Activated T-cell treated with anti-CD3 and anti-CD28 coated beads, Interleukin-2, amount 50 U/mL, for 24 hours (primary cell): ENCODE measurements at regions not wholly inside any gene's neighbourhood (a gene's known extent, or its start where the extent isn't known, plus 50 kb on each side); places are given as distances from the start of the nearest gene placed in this dataset.
A peak's percentile ranks its signal among the peaks of the same experiment; 100 is the strongest.

Experiments used
- DNase-seq: peaks from one replicate; pipeline ENCODE4 v3.0.0-alpha.2; 2020
- H3K27ac Mint-ChIP-seq: 2 replicates; pipeline ENCODE4 v1.8.0; 2020; ENCODE audit warnings: mild to moderate bottlenecking, mixed read lengths
- H3K27me3 Mint-ChIP-seq: 2 replicates; pipeline ENCODE4 v1.8.0; 2020; ENCODE audit warnings: mixed read lengths
- H3K36me3 Mint-ChIP-seq: 2 replicates; pipeline ENCODE4 v1.8.0; 2020; ENCODE audit warnings: low read depth, mixed read lengths
- H3K4me1 Mint-ChIP-seq: 2 replicates; pipeline ENCODE4 v1.8.0; 2020; ENCODE audit warnings: low read depth, mixed read lengths
- H3K4me3 Mint-ChIP-seq: 2 replicates; pipeline ENCODE4 v1.8.0; 2020; ENCODE audit warnings: mild to moderate bottlenecking, moderate library complexity, mixed read lengths
- H3K9me3 Mint-ChIP-seq: 2 replicates; pipeline ENCODE4 v1.8.0; 2020; ENCODE audit warnings: mixed read lengths

- H3K27ac Mint-ChIP-seq, result no peak overlapping the region
Observed at GRCh38 chr12:124507188-124508109, 60.0 kb downstream of the NCOR2 start.

GRCh38 chr12:124506832-124507153 is 60.6 kb downstream of the NCOR2 start:
- Mint-ChIP-seq H3K36me3 (peaks cover 6% of the 10 kb centered on the region), H3K4me3 (no peak overlapping the region), H3K9me3 (no peaks in the 10 kb centered on the region), H3K27ac (no peak overlapping the region), H3K4me1 (peaks cover 46% of the 10 kb centered on the region), H3K27me3 (no peaks in the 10 kb centered on the region)
- no peak for DNase-seq

More at GRCh38 chr12:124507188-124508109, 60.0 kb downstream of the NCOR2 start:
- H3K27me3 Mint-ChIP-seq, result no peaks in the 10 kb centered on the region
- DNase-seq, result no peak
- H3K4me3 Mint-ChIP-seq, result no peak overlapping the region
- H3K36me3 Mint-ChIP-seq, result peaks cover 4% of the 10 kb centered on the region
- H3K4me1 Mint-ChIP-seq, result peaks cover 42% of the 10 kb centered on the region
- H3K9me3 Mint-ChIP-seq, result no peaks in the 10 kb centered on the region

- Mint-ChIP-seq H3K27me3 (no peaks in the 10 kb centered on the region), H3K36me3 (peaks cover 6% of the 10 kb centered on the region), H3K4me1 (peaks cover 50% of the 10 kb centered on the region), H3K9me3 (no peaks in the 10 kb centered on the region), H3K4me3 (no peak overlapping the region), H3K27ac (no peak overlapping the region)
- no peak for DNase-seq
Observed at GRCh38 chr12:124506145-124506831, 61.1 kb downstream of the NCOR2 start.

DNA sequence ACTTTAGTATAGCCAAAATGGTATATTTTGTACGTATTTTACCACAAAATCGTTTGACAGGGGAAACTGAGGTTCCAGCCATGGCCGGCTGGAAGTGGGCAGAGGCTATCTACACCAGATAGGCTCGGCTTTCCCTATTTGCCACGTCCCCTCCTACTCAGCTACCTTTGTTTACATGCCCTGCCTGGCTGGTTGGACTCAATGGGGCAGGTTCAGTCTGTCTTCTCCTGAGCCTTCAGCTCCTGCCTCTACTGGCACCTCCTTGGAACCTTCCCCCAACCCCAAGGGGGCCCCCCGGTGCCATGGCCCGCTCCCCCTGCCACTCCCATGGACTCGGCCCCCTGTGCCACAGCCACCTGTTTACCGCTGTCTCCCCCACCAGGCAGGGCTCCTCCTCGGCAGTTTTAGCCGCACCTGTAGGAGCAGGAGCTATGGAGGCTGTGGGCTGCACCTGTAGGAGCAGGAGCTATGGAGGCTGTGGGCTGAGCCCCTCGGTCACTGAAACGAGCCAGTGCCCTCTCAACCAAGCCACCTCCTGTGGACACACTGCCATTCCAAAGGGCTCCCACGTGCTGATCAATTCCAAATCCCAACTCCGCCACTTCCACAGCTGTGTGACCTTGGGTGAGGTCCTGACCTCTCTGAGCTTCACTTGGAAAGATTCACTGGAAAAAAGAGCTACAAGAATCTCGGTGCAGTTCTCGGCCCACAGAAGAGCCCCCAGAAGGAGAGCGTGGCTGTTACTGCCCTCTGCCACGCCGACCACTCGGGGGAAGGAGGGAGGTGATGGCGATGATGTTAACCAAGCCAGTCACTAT is 62.2 kb downstream of the NCOR2 start:
- H3K9me3 Mint-ChIP-seq, result no peaks in the 10 kb centered on the region
- no peak overlapping the region for H3K27ac Mint-ChIP-seq
- no peaks in the 10 kb centered on the region for H3K27me3 Mint-ChIP-seq
- DNase-seq, result no peak
- peaks cover 50% of the 10 kb centered on the region for H3K4me1 Mint-ChIP-seq
- peaks cover 6% of the 10 kb centered on the region for H3K36me3 Mint-ChIP-seq
- H3K4me3 Mint-ChIP-seq, result no peak overlapping the region

GRCh38 chr12:124504273-124505000 is 63.0 kb downstream of the NCOR2 start:
- Mint-ChIP-seq H3K4me1 (peaks cover 55% of the 10 kb centered on the region), H3K4me3 (no peak overlapping the region), H3K9me3 (no peaks in the 10 kb centered on the region), H3K27me3 (no peaks in the 10 kb centered on the region), H3K27ac (no peak overlapping the region), H3K36me3 (peaks cover 6% of the 10 kb centered on the region)
- no peak for DNase-seq

GRCh38 chr12:124503305-124503704 is 64.1 kb downstream of the NCOR2 start:
- peaks cover 6% of the 10 kb centered on the region for H3K36me3 Mint-ChIP-seq
- H3K4me1 Mint-ChIP-seq, result peaks cover 58% of the 10 kb centered on the region
- no peaks in the 10 kb centered on the region for H3K27me3 Mint-ChIP-seq
- no peak for DNase-seq
- no peak overlapping the region for H3K4me3 Mint-ChIP-seq
- H3K27ac Mint-ChIP-seq, result no peak overlapping the region
- H3K9me3 Mint-ChIP-seq, result no peaks in the 10 kb centered on the region

- Mint-ChIP-seq H3K27ac (peak overlapping the region; percentile 22), H3K4me1 (peaks cover 61% of the 10 kb centered on the region), H3K9me3 (no peaks in the 10 kb centered on the region)
Observed at GRCh38 chr12:124502379-124502778, 65.0 kb downstream of the NCOR2 start.

GRCh38 chr12:124501827-124502226 is 65.6 kb downstream of the NCOR2 start:
- peaks cover 6% of the 10 kb centered on the region for H3K36me3 Mint-ChIP-seq
- H3K27ac Mint-ChIP-seq, result no peak overlapping the region
- peaks cover 64% of the 10 kb centered on the region for H3K4me1 Mint-ChIP-seq
- no peaks in the 10 kb centered on the region for H3K27me3 Mint-ChIP-seq
- H3K4me3 Mint-ChIP-seq, result no peak overlapping the region
- DNase-seq, result no peak
- no peaks in the 10 kb centered on the region for H3K9me3 Mint-ChIP-seq

More at GRCh38 chr12:124502379-124502778, 65.0 kb downstream of the NCOR2 start:
- H3K36me3 Mint-ChIP-seq, result peaks cover 6% of the 10 kb centered on the region
- no peak for DNase-seq
- no peaks in the 10 kb centered on the region for H3K27me3 Mint-ChIP-seq
- no peak overlapping the region for H3K4me3 Mint-ChIP-seq

GRCh38 chr12:124501112-124501561 is 66.3 kb downstream of the NCOR2 start:
- H3K4me3 Mint-ChIP-seq, result no peak overlapping the region
- no peaks in the 10 kb centered on the region for H3K9me3 Mint-ChIP-seq
- H3K27me3 Mint-ChIP-seq, result no peaks in the 10 kb centered on the region
- peak overlapping the region; percentile 56 for H3K27ac Mint-ChIP-seq
- H3K36me3 Mint-ChIP-seq, result peaks cover 6% of the 10 kb centered on the region
- DNase-seq, result no peak
- H3K4me1 Mint-ChIP-seq, result peaks cover 63% of the 10 kb centered on the region

GRCh38 chr12:124499898-124500244 is 67.5 kb downstream of the NCOR2 start:
- Mint-ChIP-seq H3K27me3 (no peaks in the 10 kb centered on the region), H3K27ac (peak overlapping the region; percentile 26), H3K9me3 (no peaks in the 10 kb centered on the region), H3K4me3 (no peak overlapping the region), H3K4me1 (peaks cover 72% of the 10 kb centered on the region), H3K36me3 (peaks cover 9% of the 10 kb centered on the region)
- no peak for DNase-seq

DNA sequence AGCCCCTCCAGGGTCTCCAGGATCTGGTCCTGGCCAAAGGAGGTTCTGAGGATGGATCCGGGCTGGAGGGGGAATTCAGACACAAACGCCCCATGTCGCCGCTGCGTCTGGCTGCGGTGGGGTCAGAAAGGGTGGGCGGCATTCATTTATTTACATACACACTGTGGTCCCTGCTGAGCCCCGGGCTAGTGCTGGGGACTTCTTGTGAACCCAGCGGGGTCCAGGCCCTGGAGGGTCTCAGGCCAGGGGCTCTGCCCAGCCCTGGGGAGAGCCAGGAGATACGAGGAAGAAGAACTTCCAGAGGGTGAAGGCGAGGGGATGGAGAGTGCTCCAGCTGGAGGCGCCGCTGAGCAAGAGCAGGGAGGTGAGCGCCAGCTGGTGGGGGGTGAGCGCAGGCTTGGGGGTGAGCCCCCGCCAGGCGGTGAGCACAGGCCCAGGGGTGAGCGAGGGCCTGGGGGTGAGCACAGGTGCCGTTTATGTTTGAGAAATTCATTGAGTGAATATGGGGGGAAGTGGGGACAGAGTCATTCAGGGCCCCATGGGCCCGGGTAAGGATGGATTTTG is 68.1 kb downstream of the NCOR2 start:
- H3K36me3 Mint-ChIP-seq, result peaks cover 14% of the 10 kb centered on the region
- no peaks in the 10 kb centered on the region for H3K9me3 Mint-ChIP-seq
- no peak for DNase-seq
- peaks cover 74% of the 10 kb centered on the region for H3K4me1 Mint-ChIP-seq
- no peak overlapping the region for H3K4me3 Mint-ChIP-seq
- H3K27me3 Mint-ChIP-seq, result no peaks in the 10 kb centered on the region
- peak overlapping the region; percentile 26 for H3K27ac Mint-ChIP-seq

GRCh38 chr12:124498275-124499189 is 68.9 kb downstream of the NCOR2 start:
- Mint-ChIP-seq H3K4me1 (peaks cover 79% of the 10 kb centered on the region), H3K9me3 (no peaks in the 10 kb centered on the region), H3K36me3 (peaks cover 20% of the 10 kb centered on the region), H3K4me3 (no peak overlapping the region), H3K27ac (peak overlapping the region; percentile 7), H3K27me3 (no peaks in the 10 kb centered on the region)
- DNase-seq, result no peak

DNA sequence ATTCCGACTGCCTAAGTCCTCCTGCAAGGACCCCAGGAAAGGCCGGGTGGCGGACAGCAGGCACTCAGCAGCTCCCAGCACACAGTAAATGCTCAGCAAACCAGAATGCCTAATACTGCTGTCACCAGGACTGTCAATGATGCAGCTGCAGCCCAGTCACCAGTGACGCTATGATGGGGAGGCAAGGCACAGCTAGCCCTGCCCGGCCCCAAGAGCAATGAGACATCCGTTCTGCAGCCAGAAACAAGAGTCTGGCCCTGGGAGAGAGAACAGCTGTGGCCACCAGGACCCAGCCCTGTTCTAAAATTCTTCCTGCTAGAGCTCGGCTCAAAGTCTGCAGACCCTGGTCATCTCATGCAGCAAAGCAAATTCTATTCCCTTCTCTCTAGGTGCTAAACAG is 69.8 kb downstream of the NCOR2 start:
- no peaks in the 10 kb centered on the region for H3K27me3 Mint-ChIP-seq
- no peak overlapping the region for H3K4me3 Mint-ChIP-seq
- H3K4me1 Mint-ChIP-seq, result peaks cover 80% of the 10 kb centered on the region
- H3K9me3 Mint-ChIP-seq, result no peaks in the 10 kb centered on the region
- DNase-seq, result no peak
- peaks cover 25% of the 10 kb centered on the region for H3K36me3 Mint-ChIP-seq
- no peak overlapping the region for H3K27ac Mint-ChIP-seq
